ENCODE measurements at regions not wholly inside any gene's neighbourhood (a gene's known extent, or its start where the extent isn't known, plus 50 kb on each side); places are given as distances from the start of the nearest gene placed in this dataset.

GRCh38 chr1:214953901-214954616 lies 128.5 kb upstream of the KCNK2 start:
- H3K27me3 ChIP-seq (ENCODE audit: low read depth), result no peaks in the 10 kb centered on the region
- H3K36me3 ChIP-seq, result no peaks in the 10 kb centered on the region
- H3K27ac ChIP-seq, result no peak overlapping the region
- no peak for DNase-seq
- no peak overlapping the region for H3K4me3 ChIP-seq
- intact Hi-C loops (cut with DNase I), result no loop called here
- no peak for ATAC-seq
- H3K9me3 ChIP-seq, result no peaks in the 10 kb centered on the region
- no peaks in the 10 kb centered on the region for H3K4me1 ChIP-seq
- TF ChIP-seq CTCF (IDR thresholded peaks at IDR 0.05), result no peak

- intact Hi-C loops (cut with DNase I), result no loop called here
- DNase-seq (no peak), ATAC-seq (no peak)
- Histone ChIP-seq H3K27ac (no peak overlapping the region), H3K9me3 (no peaks in the 10 kb centered on the region), H3K36me3 (no peaks in the 10 kb centered on the region), H3K4me1 (no peaks in the 10 kb centered on the region), H3K4me3 (no peak overlapping the region), H3K27me3 (ENCODE audit: low read depth) (no peaks in the 10 kb centered on the region)
- no peak for TF ChIP-seq CTCF (IDR thresholded peaks at IDR 0.05)
Observed at GRCh38 chr1:214954617-214954949, 128.0 kb upstream of the KCNK2 start.

- no peak overlapping the region for H3K4me3 ChIP-seq
- H3K27ac ChIP-seq, result no peak overlapping the region
- TF ChIP-seq CTCF (IDR thresholded peaks at IDR 0.05), result no peak
- no peak for ATAC-seq
- intact Hi-C loops (cut with DNase I), result no loop called here
- H3K36me3 ChIP-seq, result no peaks in the 10 kb centered on the region
- no peaks in the 10 kb centered on the region for H3K4me1 ChIP-seq
- no peaks in the 10 kb centered on the region for H3K9me3 ChIP-seq
- no peaks in the 10 kb centered on the region for H3K27me3 ChIP-seq (ENCODE audit: low read depth)
- no peak for DNase-seq
Observed at GRCh38 chr1:214957330-214958137, 125.0 kb upstream of the KCNK2 start.

DNA sequence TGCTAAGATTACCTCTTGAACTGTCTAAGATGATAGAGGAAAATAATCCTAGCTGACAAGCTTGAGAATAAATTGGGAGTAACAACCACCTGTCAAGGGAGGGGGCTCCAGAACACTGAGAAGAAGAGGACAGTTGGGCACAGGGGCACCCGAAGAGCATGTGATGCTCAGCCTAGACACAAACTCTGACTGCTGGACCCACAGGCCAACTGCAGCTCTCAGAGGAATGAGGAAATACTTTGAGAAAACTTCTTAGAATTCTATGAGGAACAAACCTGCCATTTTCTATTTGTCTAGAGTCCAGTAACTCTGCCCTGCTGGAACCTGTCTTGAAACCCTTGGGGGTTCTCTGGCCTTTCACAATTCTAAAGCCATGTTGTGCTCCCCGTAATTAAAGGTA lies 124.1 kb upstream of the KCNK2 start:
- Histone ChIP-seq H3K4me1 (no peaks in the 10 kb centered on the region), H3K9me3 (no peaks in the 10 kb centered on the region), H3K36me3 (no peaks in the 10 kb centered on the region), H3K27ac (no peak overlapping the region), H3K4me3 (no peak overlapping the region), H3K27me3 (ENCODE audit: low read depth) (no peaks in the 10 kb centered on the region)
- no peak for ATAC-seq
- TF ChIP-seq CTCF (IDR thresholded peaks at IDR 0.05), result no peak
- intact Hi-C loops (cut with DNase I), result no loop called here
- DNase-seq, result no peak

DNA sequence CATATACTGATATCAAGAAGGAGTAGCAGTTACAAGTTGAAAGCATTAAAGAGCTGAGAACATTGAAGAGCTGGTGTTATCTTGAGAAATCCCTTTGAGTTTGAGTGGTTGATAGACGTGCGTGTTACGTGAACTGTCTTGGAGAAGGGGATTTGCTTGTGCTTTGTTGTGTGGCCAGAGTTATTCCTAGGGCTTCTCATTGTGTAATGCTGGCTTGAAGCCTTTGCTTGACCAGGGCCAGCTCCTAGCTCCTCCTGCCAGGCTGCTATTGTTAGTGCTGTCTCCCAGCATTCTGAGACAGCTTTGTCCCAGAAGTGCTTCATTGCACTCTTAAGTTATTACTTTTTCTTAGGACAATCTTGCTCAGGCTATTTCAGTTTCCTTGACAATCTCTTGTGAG lies 116.2 kb upstream of the KCNK2 start:
- Histone ChIP-seq H3K27me3 (ENCODE audit: low read depth) (no peaks in the 10 kb centered on the region), H3K4me3 (no peak overlapping the region), H3K36me3 (no peaks in the 10 kb centered on the region), H3K4me1 (no peaks in the 10 kb centered on the region), H3K27ac (no peak overlapping the region), H3K9me3 (no peaks in the 10 kb centered on the region)
- DNase-seq (no peak), ATAC-seq (peak in 1 of 2 donors; percentile 49)
- intact Hi-C loops (cut with DNase I), result no loop called here
- TF ChIP-seq CTCF (IDR thresholded peaks at IDR 0.05), result no peak
